ENCODE measurements at regions not wholly inside any gene's neighbourhood (a gene's known extent, or its start where the extent isn't known, plus 50 kb on each side); places are given as distances from the start of the nearest gene placed in this dataset.
A peak's percentile ranks its signal among the peaks of the same experiment; 100 is the strongest.
"Not testable (repeated sequence)": the region's sequence is repeated elsewhere in the genome, so short reads cannot be mapped to it uniquely, and the experiment has no call there.

DNA sequence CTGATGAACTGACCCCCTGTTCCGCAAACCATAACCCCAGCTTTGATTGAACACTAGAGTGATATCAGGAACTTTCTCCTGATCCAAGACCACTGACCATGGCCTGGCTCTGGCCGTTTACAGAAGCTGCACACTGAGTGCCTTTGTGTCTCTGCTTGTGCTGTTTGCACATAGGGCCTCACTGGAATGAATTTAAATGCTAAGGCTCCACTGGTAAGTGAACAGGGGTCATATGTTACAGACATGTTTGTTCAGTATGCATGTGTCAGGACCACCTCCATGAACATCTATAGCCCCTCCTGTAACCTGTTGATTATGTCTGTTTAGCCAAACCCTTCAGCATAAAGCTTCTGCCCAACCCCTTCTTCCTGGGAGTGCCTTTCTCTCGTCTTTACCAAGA, 1239.8 kb downstream of the TMEM121 start:
- no peaks in the 10 kb centered on the region for H3K36me3 ChIP-seq (ENCODE audit: insufficient read depth, low read depth, low read length)
- no peak overlapping the region for H3K4me3 ChIP-seq (ENCODE audit: low read length)
- no peaks in the 10 kb centered on the region for H3K4me1 ChIP-seq (ENCODE audit: insufficient read depth, low read length)
- no peak overlapping the region for H3K9ac ChIP-seq (ENCODE audit: low read depth, low read length)
- peaks cover 32% of the 10 kb centered on the region for H3K9me3 ChIP-seq (ENCODE audit: insufficient read depth, low read depth, low read length)
- no peak overlapping the region for H3K27ac ChIP-seq (ENCODE audit: low read length)
- H3K27me3 ChIP-seq (ENCODE audit: insufficient read depth, low read length), result no peaks in the 10 kb centered on the region

GRCh38 chr14:106766551-106767277, 1240.3 kb downstream of the TMEM121 start:
- H3K4me1 ChIP-seq (ENCODE audit: insufficient read depth, low read length); H3K27ac ChIP-seq (ENCODE audit: low read length); H3K4me3 ChIP-seq (ENCODE audit: low read length); H3K36me3 ChIP-seq (ENCODE audit: insufficient read depth, low read depth, low read length); H3K9ac ChIP-seq (ENCODE audit: low read depth, low read length); H3K27me3 ChIP-seq (ENCODE audit: insufficient read depth, low read length): not testable (repeated sequence)
- H3K9me3 ChIP-seq (ENCODE audit: insufficient read depth, low read depth, low read length), result peaks cover 32% of the 10 kb centered on the region

DNA sequence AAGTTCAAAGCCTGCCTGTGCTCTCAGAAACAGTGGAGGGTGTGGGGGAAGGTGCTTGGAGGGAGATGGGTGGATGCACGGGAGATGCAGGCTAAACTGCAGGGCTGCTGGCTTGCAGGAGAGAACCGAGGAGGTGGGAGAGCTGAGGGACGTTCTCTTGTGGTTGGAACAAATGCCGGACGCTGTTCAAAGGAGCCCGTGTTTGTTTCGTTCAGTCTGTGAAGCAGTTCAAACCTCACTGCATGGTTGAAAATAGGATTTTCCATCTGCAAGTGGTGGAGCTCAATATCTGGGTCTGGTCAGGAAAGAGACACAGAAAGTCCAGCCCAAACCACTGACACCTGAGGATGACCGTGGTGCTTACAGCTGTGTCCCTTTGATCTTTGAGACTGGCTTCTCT, 1241.8 kb downstream of the TMEM121 start:
- peaks cover 38% of the 10 kb centered on the region for H3K9me3 ChIP-seq (ENCODE audit: insufficient read depth, low read depth, low read length)
- H3K9ac ChIP-seq (ENCODE audit: low read depth, low read length); H3K4me1 ChIP-seq (ENCODE audit: insufficient read depth, low read length); H3K4me3 ChIP-seq (ENCODE audit: low read length); H3K27me3 ChIP-seq (ENCODE audit: insufficient read depth, low read length); H3K36me3 ChIP-seq (ENCODE audit: insufficient read depth, low read depth, low read length); H3K27ac ChIP-seq (ENCODE audit: low read length): not testable (repeated sequence)

DNA sequence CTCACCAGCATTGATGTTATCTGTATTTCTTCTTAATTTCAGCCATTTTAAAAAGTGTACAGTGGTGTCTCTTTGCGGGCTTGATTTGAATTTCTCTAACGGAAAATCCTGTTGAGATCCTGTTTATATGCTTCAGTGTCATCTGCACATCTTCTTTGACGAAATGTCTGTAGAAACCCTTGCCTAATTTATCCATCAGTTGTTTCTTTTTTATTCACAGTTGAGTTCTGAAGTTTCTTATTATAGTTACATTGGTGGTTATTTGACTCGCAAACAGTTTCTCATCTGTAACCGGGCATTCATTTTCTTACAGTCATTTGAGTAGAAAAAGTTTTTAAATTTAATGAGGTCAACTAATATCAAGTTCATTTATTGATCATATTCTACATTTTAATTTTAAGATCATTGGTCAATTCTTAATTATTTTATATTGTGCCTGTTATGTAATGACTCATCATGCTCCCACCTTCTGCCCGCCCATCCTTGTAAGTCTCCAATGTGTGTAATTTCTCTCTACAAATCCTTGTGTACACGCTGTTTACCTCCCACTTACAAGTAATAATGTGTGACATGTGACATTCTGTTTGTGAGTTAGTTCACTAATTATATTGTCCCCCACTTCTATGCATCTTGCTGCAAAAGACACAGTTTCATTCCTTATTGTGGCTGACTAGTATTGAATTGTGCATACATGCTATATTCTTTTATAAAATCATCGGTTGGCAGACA, 1242.8 kb downstream of the TMEM121 start:
- H3K4me3 ChIP-seq (ENCODE audit: low read length); H3K27ac ChIP-seq (ENCODE audit: low read length); H3K36me3 ChIP-seq (ENCODE audit: insufficient read depth, low read depth, low read length); H3K9ac ChIP-seq (ENCODE audit: low read depth, low read length); H3K4me1 ChIP-seq (ENCODE audit: insufficient read depth, low read length); H3K27me3 ChIP-seq (ENCODE audit: insufficient read depth, low read length): not testable (repeated sequence)
- peaks cover 45% of the 10 kb centered on the region for H3K9me3 ChIP-seq (ENCODE audit: insufficient read depth, low read depth, low read length)

GRCh38 chr14:106770158-106770672, 1243.8 kb downstream of the TMEM121 start:
- peaks cover 52% of the 10 kb centered on the region for H3K9me3 ChIP-seq (ENCODE audit: insufficient read depth, low read depth, low read length)
- H3K4me1 ChIP-seq (ENCODE audit: insufficient read depth, low read length); H3K4me3 ChIP-seq (ENCODE audit: low read length); H3K27me3 ChIP-seq (ENCODE audit: insufficient read depth, low read length); H3K9ac ChIP-seq (ENCODE audit: low read depth, low read length); H3K36me3 ChIP-seq (ENCODE audit: insufficient read depth, low read depth, low read length); H3K27ac ChIP-seq (ENCODE audit: low read length): not testable (repeated sequence)

DNA sequence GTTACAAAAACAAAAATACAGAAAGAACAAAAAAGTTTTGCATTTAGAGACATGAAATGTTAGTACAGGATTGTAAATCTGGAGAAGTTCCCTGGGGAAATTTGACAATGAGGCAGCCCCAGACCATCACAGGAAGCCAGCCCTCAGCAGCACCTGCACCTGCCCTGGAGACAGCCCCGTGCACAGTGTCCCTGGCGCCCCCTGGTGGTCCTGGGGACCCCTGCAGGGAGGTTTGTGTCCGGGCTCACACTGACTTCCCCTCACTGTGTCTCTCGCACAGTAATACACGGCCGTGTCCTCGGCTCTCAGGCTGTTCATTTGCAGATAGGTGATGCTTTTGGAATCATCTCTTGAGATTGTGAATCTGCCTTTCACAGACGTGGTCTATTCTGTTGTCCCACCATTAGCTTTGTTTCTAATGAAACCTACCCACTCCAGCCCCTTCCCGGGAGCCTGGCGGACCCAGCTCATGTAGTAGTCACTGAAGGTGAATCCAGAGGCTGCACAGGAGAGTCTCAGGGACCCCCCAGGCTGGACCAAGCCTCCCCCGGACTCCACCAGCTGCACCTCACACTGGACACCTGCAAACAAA, 1248.6 kb downstream of the TMEM121 start:
- H3K9ac ChIP-seq (ENCODE audit: low read depth, low read length); H3K4me1 ChIP-seq (ENCODE audit: insufficient read depth, low read length); H3K27me3 ChIP-seq (ENCODE audit: insufficient read depth, low read length); H3K4me3 ChIP-seq (ENCODE audit: low read length); H3K27ac ChIP-seq (ENCODE audit: low read length); H3K36me3 ChIP-seq (ENCODE audit: insufficient read depth, low read depth, low read length): not testable (repeated sequence)
- peaks cover 69% of the 10 kb centered on the region for H3K9me3 ChIP-seq (ENCODE audit: insufficient read depth, low read depth, low read length)

DNA sequence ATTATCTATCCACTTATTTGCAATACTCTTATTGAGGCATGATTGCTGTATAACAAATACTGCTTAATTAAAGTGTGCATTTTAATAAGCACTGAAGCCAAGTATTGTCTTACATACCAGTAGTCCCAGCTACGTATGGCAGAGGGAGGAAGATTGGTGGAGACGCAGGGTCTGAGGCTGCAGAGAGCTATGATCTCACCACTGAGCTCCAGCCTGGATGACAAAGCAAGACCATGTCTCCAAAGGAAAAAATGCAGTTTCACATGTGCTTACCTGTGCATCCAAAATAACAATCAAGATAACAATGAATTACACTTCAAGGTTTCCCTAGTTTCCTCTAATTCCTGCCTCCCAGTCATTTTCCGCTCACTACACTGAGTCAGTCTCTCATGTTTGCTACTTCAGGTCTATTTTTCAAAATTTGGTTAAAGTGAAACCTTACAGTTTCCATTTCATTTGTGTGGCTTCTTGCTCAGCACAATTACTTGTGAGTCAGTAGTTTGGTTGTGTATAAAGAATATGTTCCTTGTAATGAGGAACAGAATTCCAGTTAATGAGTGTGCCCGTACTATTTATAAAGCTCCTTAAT, 1250.1 kb downstream of the TMEM121 start:
- no peak overlapping the region for H3K27ac ChIP-seq (ENCODE audit: low read length)
- H3K4me3 ChIP-seq (ENCODE audit: low read length), result peak overlapping the region; percentile 18; the same call in 1 of the 2 replicates
- H3K9me3 ChIP-seq (ENCODE audit: insufficient read depth, low read depth, low read length), result peaks cover 82% of the 10 kb centered on the region

DNA sequence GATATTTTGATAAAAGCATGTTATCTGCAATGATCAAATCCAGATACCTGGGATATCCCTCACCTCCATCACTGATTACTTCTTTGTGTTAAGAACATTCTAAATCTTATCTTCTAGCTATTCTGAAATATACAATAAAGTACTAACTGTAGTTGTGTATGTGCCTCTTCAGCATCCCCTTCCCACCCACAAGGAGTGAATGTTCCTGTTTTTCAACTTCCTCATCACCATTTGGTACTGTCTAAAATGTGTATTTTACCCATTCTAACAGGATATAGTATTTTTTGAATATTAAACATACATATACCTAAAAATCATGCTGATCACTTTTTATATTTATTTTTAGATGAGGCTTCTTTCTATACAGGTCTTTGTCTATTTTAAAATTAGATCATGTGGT, 1252.6 kb downstream of the TMEM121 start:
- Histone ChIP-seq H3K9me3 (ENCODE audit: insufficient read depth, low read depth, low read length) (peaks cover 85% of the 10 kb centered on the region), H3K4me1 (ENCODE audit: insufficient read depth, low read length) (no peaks in the 10 kb centered on the region), H3K27ac (ENCODE audit: low read length) (no peak overlapping the region), H3K27me3 (ENCODE audit: insufficient read depth, low read length) (no peaks in the 10 kb centered on the region), H3K4me3 (ENCODE audit: low read length) (no peak overlapping the region), H3K9ac (ENCODE audit: low read depth, low read length) (no peak overlapping the region), H3K36me3 (ENCODE audit: insufficient read depth, low read depth, low read length) (no peaks in the 10 kb centered on the region)

More for the DNA sequence above, 1250.1 kb downstream of the TMEM121 start:
- Histone ChIP-seq H3K4me1 (ENCODE audit: insufficient read depth, low read length) (no peaks in the 10 kb centered on the region), H3K9ac (ENCODE audit: low read depth, low read length) (no peak overlapping the region), H3K36me3 (ENCODE audit: insufficient read depth, low read depth, low read length) (no peaks in the 10 kb centered on the region), H3K27me3 (ENCODE audit: insufficient read depth, low read length) (no peaks in the 10 kb centered on the region)

- no peak overlapping the region for H3K27ac ChIP-seq (ENCODE audit: low read length)
- no peak overlapping the region for H3K4me3 ChIP-seq (ENCODE audit: low read length)
- H3K4me1 ChIP-seq (ENCODE audit: insufficient read depth, low read length), result no peaks in the 10 kb centered on the region
- no peak overlapping the region for H3K9ac ChIP-seq (ENCODE audit: low read depth, low read length)
- no peaks in the 10 kb centered on the region for H3K36me3 ChIP-seq (ENCODE audit: insufficient read depth, low read depth, low read length)
- peaks cover 92% of the 10 kb centered on the region for H3K9me3 ChIP-seq (ENCODE audit: insufficient read depth, low read depth, low read length)
- H3K27me3 ChIP-seq (ENCODE audit: insufficient read depth, low read length), result no peaks in the 10 kb centered on the region
Measured at GRCh38 chr14:106786697-106787096, 1260.3 kb downstream of the TMEM121 start.

GRCh38 chr14:106787626-106788025, 1261.2 kb downstream of the TMEM121 start:
- no peaks in the 10 kb centered on the region for H3K4me1 ChIP-seq (ENCODE audit: insufficient read depth, low read length)
- H3K9ac ChIP-seq (ENCODE audit: low read depth, low read length), result no peak overlapping the region
- H3K4me3 ChIP-seq (ENCODE audit: low read length), result no peak overlapping the region
- H3K27ac ChIP-seq (ENCODE audit: low read length), result no peak overlapping the region
- no peaks in the 10 kb centered on the region for H3K27me3 ChIP-seq (ENCODE audit: insufficient read depth, low read length)
- H3K36me3 ChIP-seq (ENCODE audit: insufficient read depth, low read depth, low read length), result no peaks in the 10 kb centered on the region
- peaks cover 94% of the 10 kb centered on the region for H3K9me3 ChIP-seq (ENCODE audit: insufficient read depth, low read depth, low read length)

DNA sequence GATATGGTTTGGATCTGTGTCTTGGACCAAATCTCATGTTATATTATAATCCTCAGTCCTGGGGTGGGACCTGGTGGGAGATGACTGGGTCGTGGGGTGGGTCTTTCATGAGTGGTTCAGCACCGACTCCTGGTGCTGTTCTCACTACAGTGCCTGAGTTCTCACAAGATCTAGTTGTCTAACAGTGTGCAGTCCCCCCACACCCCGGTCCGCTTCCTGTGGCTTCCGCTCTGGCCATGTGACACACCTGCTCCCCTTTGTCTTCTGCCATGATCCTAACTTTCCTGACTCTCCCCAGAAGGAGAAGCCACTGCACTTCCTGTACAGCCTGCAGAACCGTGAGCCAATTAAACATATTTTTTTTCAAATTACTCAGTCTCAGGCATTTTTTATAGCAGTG, 1262.2 kb downstream of the TMEM121 start:
- H3K9me3 ChIP-seq (ENCODE audit: insufficient read depth, low read depth, low read length), result peaks cover 96% of the 10 kb centered on the region
- no peaks in the 10 kb centered on the region for H3K36me3 ChIP-seq (ENCODE audit: insufficient read depth, low read depth, low read length)
- no peaks in the 10 kb centered on the region for H3K4me1 ChIP-seq (ENCODE audit: insufficient read depth, low read length)
- H3K27ac ChIP-seq (ENCODE audit: low read length), result no peak overlapping the region
- no peak overlapping the region for H3K9ac ChIP-seq (ENCODE audit: low read depth, low read length)
- H3K27me3 ChIP-seq (ENCODE audit: insufficient read depth, low read length), result no peaks in the 10 kb centered on the region
- H3K4me3 ChIP-seq (ENCODE audit: low read length), result no peak overlapping the region
